HG02970 (cell line): ENCODE measurements at regions not wholly inside any gene's neighbourhood (a gene's known extent, or its start where the extent isn't known, plus 50 kb on each side); places are given as distances from the start of the nearest gene placed in this dataset.

ENCODE experiments used
- ATAC-seq: cut with Tn5 transposase; IDR thresholded peaks from one replicate; pipeline ENCODE4 v1.9.1; 2021; ENCODE audit warnings: mild to moderate bottlenecking, moderate library complexity, moderate number of reproducible peaks; ENCODE audit not compliant: unreplicated experiment, low FRiP score

- ATAC-seq, result no peak
Measured at GRCh38 chr12:75714462-75715322, 203.3 kb upstream of the KRR1 start.

- ATAC-seq, result no peak
Measured at GRCh38 chr12:75713434-75713833, 202.0 kb upstream of the KRR1 start.

GRCh38 chr12:75712223-75712622 lies 200.8 kb upstream of the KRR1 start:
- ATAC-seq, result no peak

- no peak for ATAC-seq
Measured at GRCh38 chr12:75711271-75711670, 199.9 kb upstream of the KRR1 start.

GRCh38 chr12:75710361-75711069 lies 199.1 kb upstream of the KRR1 start:
- ATAC-seq, result no peak

- no peak for ATAC-seq
Measured at GRCh38 chr12:75709503-75709902, 198.1 kb upstream of the KRR1 start.

GRCh38 chr12:75708802-75709201 lies 197.4 kb upstream of the KRR1 start:
- no peak for ATAC-seq

GRCh38 chr12:75707983-75708382 lies 196.6 kb upstream of the KRR1 start:
- ATAC-seq, result no peak

- ATAC-seq, result no peak
Measured at GRCh38 chr12:75706786-75707605, 195.6 kb upstream of the KRR1 start.

GRCh38 chr12:75705749-75706711 lies 194.6 kb upstream of the KRR1 start:
- ATAC-seq, result no peak

- no peak for ATAC-seq
Measured at GRCh38 chr12:75704664-75705063, 193.3 kb upstream of the KRR1 start.

- ATAC-seq, result no peak
Measured at GRCh38 chr12:75704208-75704607, 192.8 kb upstream of the KRR1 start.

GRCh38 chr12:75703131-75703530 lies 191.7 kb upstream of the KRR1 start:
- ATAC-seq, result no peak

GRCh38 chr12:75702477-75703093 lies 191.2 kb upstream of the KRR1 start:
- ATAC-seq, result no peak

GRCh38 chr12:75701859-75702258 lies 190.4 kb upstream of the KRR1 start:
- no peak for ATAC-seq

GRCh38 chr12:75699728-75700496 lies 188.5 kb upstream of the KRR1 start:
- no peak for ATAC-seq

- no peak for ATAC-seq
Measured at GRCh38 chr12:75699251-75699650, 187.8 kb upstream of the KRR1 start.

GRCh38 chr12:75698052-75698451 lies 186.6 kb upstream of the KRR1 start:
- ATAC-seq, result no peak

- no peak for ATAC-seq
Measured at GRCh38 chr12:75695926-75696325, 184.5 kb upstream of the KRR1 start.
